Kidney (tissue), 13 donors: ENCODE measurements at regions not wholly inside any gene's neighbourhood (a gene's known extent, or its start where the extent isn't known, plus 50 kb on each side); places are given as distances from the start of the nearest gene placed in this dataset.
A peak's percentile ranks its signal among the peaks of the same experiment; 100 is the strongest.
"Not testable (repeated sequence)": the region's sequence is repeated elsewhere in the genome, so short reads cannot be mapped to it uniquely, and the experiment has no call there.

Source experiments
- DNase-seq, 5 donors: peaks; one replicate each; pipeline ENCODE4 v3.0.0-alpha.2; 2013 to 2020
- FAIRE-seq: peaks from 2 replicates; lab custom pipeline; 2012; peaks lifted over from hg19 to GRCh38; lab: Jason Lieb, UNC
- H3K27ac ChIP-seq, 2 donors: one replicate each; pipeline ENCODE4 v1.7.0; 2013; ENCODE audit warnings: low read depth in 2 of 2, low read length in 2 of 2, inconsistent platforms in 1 of 2
- H3K27me3 ChIP-seq: one replicate; pipeline ENCODE4 v1.7.1; 2013; ENCODE audit warnings: low read length, inconsistent platforms; ENCODE audit not compliant: control insufficient read depth, insufficient read depth
- H3K36me3 ChIP-seq, 3 donors: one replicate each; pipeline versions ENCODE4 v1.7.0 to v1.7.1; 2013; ENCODE audit warnings: low read length in 3 of 3, control low read depth in 1 of 3, inconsistent platforms in 1 of 3; ENCODE audit not compliant: insufficient read depth in 3 of 3, control insufficient read depth in 2 of 3
- H3K4me1 ChIP-seq, 3 donors: one replicate each; pipeline versions ENCODE4 v1.7.0 to v1.7.1; 2013; ENCODE audit warnings: low read length in 3 of 3, inconsistent platforms in 1 of 3, low read depth in 1 of 3; ENCODE audit not compliant: control insufficient read depth in 2 of 3, insufficient read depth in 2 of 3
- H3K4me3 ChIP-seq, 3 donors: one replicate each; pipeline versions ENCODE4 v1.7.0 to v1.8.1; 2013; ENCODE audit warnings: low read length in 3 of 3, control low read depth in 1 of 3, inconsistent platforms in 1 of 3
- H3K9ac ChIP-seq, 3 donors: one replicate each; pipeline versions ENCODE4 v1.7.0 to v1.7.1; 2013; ENCODE audit warnings: low read length in 3 of 3, control low read depth in 1 of 3, inconsistent platforms in 1 of 3
- H3K9me3 ChIP-seq, 3 donors: one replicate each; pipeline versions ENCODE4 v1.7.0 to v1.7.1; 2013; ENCODE audit warnings: low read length in 3 of 3, control low read depth in 1 of 3, inconsistent platforms in 1 of 3; ENCODE audit not compliant: control insufficient read depth in 2 of 3, insufficient read depth in 1 of 3
- CTCF ChIP-seq: IDR thresholded peaks from 3 replicates; pipeline ENCODE4 v1.5.1; 2012; ENCODE audit warnings: mild to moderate bottlenecking, moderate library complexity, borderline replicate concordance; ENCODE audit not compliant: insufficient read depth; ENCODE audit errors: extremely low read depth
- intact Hi-C: fragments of 100-400 bp; cut with DNase I; formaldehyde crosslinking; loops from one replicate; pipeline ENCODE4 v1.11.1; 2022
- donor health status: control.
- donor health status: control.
- donor health status: control.
- donor health status: control.
- donor health status: control.
- donor health status: DM: yes; HTN: yes; CAD: no.
- donor health status: Normal renal cell carcinoma (clear cell type).

DNA sequence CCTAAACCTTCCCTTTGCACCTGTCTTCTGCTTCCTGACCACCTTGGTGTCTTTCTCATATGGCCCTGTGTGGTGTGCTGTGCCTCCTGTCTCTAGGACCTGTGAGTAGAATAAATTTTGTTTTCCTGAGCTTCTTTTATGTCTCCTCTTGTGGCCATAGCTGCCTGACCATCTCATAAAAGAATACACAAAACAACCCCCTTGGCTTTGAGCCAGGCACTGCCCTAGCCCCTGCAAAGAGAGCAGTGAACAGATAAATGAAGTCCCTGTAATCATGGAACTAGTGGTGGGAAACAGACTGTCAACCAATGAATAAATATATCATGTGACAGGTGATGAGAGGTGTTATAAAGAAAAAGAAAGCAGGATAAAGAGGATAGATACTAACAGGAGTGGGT lies 485.1 kb downstream of the CSNK1G3 start:
- H3K9me3 ChIP-seq: no peaks in the 10 kb centered on the region

DNA sequence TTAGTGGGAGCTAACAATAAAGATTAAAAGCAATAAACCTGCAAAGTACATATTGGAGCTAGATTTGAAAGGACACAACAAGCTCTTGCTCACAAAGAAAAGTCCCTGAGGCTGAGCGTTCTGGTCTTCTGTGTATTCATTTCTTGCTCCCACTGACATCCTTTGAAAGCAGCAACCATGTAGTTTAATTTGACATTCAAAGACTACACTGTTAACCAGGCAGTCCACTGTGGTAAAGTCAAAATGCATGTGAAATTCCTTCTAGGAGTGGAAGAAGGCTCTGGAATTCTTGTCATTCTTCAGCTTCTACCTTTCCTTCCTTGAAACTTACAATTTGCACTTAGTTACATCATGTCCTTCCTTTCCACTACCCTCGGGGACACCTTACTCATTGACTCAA lies 480.7 kb downstream of the CSNK1G3 start:
- Histone ChIP-seq H3K27me3 (no peaks in the 10 kb centered on the region), H3K27ac (no peak overlapping the region), H3K4me3 (no peak overlapping the region), H3K36me3 (no peaks in the 10 kb centered on the region), H3K9ac (no peak overlapping the region), H3K4me1 (no peaks in the 10 kb centered on the region), H3K9me3 (no peaks in the 10 kb centered on the region)
- intact Hi-C loops: no loop called here
- FAIRE-seq: no peak
- DNase-seq: no peak
- no peak for TF ChIP-seq CTCF

More for the DNA sequence above, 485.1 kb downstream of the CSNK1G3 start:
- H3K9ac ChIP-seq: no peak overlapping the region
- intact Hi-C loops: no loop called here
- no peak overlapping the region for H3K27ac ChIP-seq
- H3K4me3 ChIP-seq: no peak overlapping the region
- H3K27me3 ChIP-seq: no peaks in the 10 kb centered on the region
- H3K36me3 ChIP-seq: no peaks in the 10 kb centered on the region
- DNase-seq: no peak
- H3K4me1 ChIP-seq: no peaks in the 10 kb centered on the region
- TF ChIP-seq CTCF: no peak
- FAIRE-seq: no peak

DNA sequence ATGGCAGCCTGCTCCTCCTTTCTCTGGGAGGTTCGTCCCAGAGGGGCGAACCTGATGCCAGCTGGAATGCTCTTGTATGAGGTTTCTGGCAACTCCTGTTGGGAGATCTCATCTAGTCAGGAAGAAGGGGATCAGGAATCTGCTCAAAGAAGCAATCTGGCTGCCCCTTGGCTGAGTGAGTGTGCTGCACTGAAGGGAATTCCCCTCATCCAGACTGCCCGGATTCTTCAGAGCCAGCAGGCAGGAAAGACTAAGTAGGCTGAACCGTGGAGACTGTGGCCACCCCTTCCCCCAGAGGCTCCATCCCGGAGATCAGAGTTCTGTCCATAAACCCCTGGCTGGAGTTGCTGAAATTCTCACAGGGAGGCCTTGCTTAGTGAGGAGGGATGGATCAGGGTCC lies 476.0 kb downstream of the CSNK1G3 start:
- no peak overlapping the region for H3K9ac ChIP-seq
- peak in 1 of 5 donors; percentile 45 for DNase-seq
- no peaks in the 10 kb centered on the region for H3K27me3 ChIP-seq
- H3K27ac ChIP-seq: no peak overlapping the region
- peaks cover 0 to 2% (median 0%) of the 10 kb centered on the region in 3 donors for H3K9me3 ChIP-seq
- no peak for TF ChIP-seq CTCF
- H3K4me1 ChIP-seq: no peaks in the 10 kb centered on the region
- intact Hi-C loops: no loop called here
- no peak for FAIRE-seq
- no peaks in the 10 kb centered on the region for H3K36me3 ChIP-seq
- H3K4me3 ChIP-seq: no peak overlapping the region

DNA sequence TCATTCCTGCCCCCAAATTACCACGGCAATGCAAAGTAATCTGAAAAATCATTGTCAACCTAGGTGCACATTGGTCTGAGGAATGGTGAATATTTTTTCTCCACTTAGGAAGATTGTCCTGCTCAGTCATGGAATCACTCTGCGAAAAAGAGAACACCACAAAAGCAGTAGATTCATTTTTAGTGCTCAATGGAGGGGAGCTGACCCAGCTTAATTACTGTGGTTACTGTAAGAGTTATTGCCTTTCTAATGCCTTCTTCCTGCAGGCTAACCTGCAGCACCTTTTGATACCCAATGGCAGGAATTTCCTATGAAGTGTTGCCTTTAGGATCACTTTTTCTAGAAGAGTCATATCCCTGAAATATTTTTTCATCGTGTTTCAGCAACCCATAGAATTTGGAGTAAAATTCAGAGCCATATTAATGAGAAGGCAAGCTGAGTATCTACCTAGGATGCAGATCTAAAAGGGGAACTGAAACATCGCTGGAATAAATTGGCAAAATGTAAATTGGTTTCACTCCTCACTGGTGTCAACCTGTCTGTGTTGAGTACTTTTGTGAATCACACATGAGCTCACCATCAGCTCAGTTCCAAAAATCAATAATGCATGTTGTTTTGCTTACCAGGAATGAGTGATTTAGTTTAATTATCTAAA lies 464.5 kb downstream of the CSNK1G3 start:
- Histone ChIP-seq H3K4me3 (no peak overlapping the region), H3K4me1 (no peaks in the 10 kb centered on the region), H3K27ac (no peak overlapping the region), H3K36me3 (no peaks in the 10 kb centered on the region), H3K27me3 (no peaks in the 10 kb centered on the region), H3K9ac (no peak overlapping the region), H3K9me3 (no peaks in the 10 kb centered on the region)
- DNase-seq (no peak), FAIRE-seq (no peak)
- TF ChIP-seq CTCF: no peak
- intact Hi-C loops: no loop called here

- H3K27me3 ChIP-seq, H3K27ac ChIP-seq, DNase-seq, intact Hi-C loops, H3K9me3 ChIP-seq, FAIRE-seq, H3K4me1 ChIP-seq, H3K4me3 ChIP-seq, H3K36me3 ChIP-seq, H3K9ac ChIP-seq: not testable (repeated sequence)
Measured at GRCh38 chr5:123975521-123975920, 463.5 kb downstream of the CSNK1G3 start.
